ENCODE measurements at regions not wholly inside any gene's neighbourhood (a gene's known extent, or its start where the extent isn't known, plus 50 kb on each side); places are given as distances from the start of the nearest gene placed in this dataset.

DNA sequence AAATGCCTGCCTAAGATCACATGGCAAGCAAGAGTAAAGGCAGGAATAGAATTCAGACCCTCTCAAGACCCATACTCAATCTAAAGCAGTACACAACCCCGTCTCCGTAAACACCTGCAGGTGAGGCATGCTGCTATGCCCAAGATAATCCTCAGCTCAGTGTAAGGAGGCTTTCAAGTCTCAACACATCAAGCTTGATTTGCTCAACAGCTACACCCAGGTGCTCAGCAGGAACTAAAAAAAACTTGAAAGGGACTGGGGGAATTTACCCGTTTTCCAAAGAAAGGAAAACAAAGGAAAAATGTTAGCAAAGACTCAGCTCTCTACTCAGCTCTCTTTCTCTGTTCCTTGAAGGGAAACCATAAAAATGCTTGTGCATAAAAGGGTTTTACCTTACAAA, 301.8 kb downstream of the C1D start:
- TF ChIP-seq, protein P1, sequence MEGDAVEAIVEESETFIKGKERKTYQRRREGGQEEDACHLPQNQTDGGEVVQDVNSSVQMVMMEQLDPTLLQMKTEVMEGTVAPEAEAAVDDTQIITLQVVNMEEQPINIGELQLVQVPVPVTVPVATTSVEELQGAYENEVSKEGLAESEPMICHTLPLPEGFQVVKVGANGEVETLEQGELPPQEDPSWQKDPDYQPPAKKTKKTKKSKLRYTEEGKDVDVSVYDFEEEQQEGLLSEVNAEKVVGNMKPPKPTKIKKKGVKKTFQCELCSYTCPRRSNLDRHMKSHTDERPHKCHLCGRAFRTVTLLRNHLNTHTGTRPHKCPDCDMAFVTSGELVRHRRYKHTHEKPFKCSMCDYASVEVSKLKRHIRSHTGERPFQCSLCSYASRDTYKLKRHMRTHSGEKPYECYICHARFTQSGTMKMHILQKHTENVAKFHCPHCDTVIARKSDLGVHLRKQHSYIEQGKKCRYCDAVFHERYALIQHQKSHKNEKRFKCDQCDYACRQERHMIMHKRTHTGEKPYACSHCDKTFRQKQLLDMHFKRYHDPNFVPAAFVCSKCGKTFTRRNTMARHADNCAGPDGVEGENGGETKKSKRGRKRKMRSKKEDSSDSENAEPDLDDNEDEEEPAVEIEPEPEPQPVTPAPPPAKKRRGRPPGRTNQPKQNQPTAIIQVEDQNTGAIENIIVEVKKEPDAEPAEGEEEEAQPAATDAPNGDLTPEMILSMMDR (IDR thresholded peaks at IDR 0.05; ENCODE audit: extremely low read depth in 1 of 2, insufficient read depth in 1 of 2, low read depth in 1 of 2, low read length in 2 of 2): no peak
- TF ChIP-seq POLR2A (IDR thresholded peaks at IDR 0.05; ENCODE audit: low read depth, low read length) (no peak), EZH2 (IDR thresholded peaks at IDR 0.05; ENCODE audit: borderline replicate concordance, low read depth, low read length, severe bottlenecking) (no peak), POLR2AphosphoS5 (IDR thresholded peaks at IDR 0.05; ENCODE audit: insufficient read depth, low read depth, low read length) (no peak), MYC (IDR thresholded peaks at IDR 0.05; ENCODE audit: low read depth, low read length) (no peak), GATA2 (IDR thresholded peaks at IDR 0.05; ENCODE audit: insufficient read depth, insufficient read length, low read depth, low read length) (no peak), JUN (IDR thresholded peaks at IDR 0.05; ENCODE audit: borderline replicate concordance, insufficient read depth, insufficient read length, low read depth) (no peak), MAX (IDR thresholded peaks at IDR 0.05; ENCODE audit: insufficient read depth, insufficient read length) (no peak), FOS (IDR thresholded peaks at IDR 0.05; ENCODE audit: borderline replicate concordance, insufficient read depth, low read length) (no peak)
